Stimulated activated CD8-positive, alpha-beta memory T cell treated with anti-CD3 and anti-CD28 coated beads, Interleukin-2, amount 100 ng/mL, for 48 hours (primary cell): ENCODE measurements at regions not wholly inside any gene's neighbourhood (a gene's known extent, or its start where the extent isn't known, plus 50 kb on each side); places are given as distances from the start of the nearest gene placed in this dataset.

Experiments
- DNase-seq, 2 donors: peaks; one replicate each; pipeline ENCODE4 v3.0.0-alpha.2; 2020; ENCODE audit warnings: low read depth in 2 of 2

DNA sequence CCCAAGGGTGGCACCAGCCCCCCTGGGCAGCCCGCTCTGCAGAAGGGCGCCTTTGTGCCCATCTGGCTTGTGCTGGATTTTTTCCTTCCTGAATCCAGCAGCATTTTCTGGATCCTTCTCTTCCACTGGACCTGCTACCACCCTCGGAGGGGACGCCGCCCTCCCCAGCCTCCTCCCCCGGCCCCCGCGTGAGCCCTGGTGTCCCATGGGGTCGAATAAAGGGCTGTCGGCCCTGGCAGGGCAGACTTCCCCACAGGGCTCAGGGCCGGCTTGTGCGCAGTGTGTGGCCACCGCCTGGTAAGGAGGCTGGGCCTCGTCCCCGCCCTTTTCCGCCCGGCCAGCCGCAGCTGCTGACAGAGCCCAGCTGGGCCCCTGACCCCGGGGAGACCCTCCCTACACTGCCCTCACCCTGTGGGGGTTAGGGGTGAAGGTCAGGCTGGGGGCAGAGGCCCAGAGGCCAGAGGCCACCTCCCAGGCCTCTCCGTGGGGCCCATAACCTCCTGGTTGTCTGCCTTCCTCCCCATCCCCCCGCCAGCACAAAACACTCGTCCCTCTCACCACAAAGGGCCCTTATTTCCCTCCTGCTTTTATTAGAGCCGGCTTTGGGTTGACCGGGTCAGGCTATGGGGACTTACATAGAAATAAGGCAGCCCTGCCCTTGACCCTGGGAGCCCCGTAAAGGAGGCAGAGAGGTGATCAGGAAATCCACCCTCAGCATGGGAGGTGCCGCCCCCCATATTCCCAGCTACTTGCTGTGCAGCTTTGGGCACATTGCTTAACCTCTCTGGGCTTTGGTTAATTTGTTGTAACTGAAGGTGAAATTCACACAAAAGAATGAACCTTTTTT lies 179.3 kb upstream of the CIBAR2 start:
- DNase-seq = no peak

DNA sequence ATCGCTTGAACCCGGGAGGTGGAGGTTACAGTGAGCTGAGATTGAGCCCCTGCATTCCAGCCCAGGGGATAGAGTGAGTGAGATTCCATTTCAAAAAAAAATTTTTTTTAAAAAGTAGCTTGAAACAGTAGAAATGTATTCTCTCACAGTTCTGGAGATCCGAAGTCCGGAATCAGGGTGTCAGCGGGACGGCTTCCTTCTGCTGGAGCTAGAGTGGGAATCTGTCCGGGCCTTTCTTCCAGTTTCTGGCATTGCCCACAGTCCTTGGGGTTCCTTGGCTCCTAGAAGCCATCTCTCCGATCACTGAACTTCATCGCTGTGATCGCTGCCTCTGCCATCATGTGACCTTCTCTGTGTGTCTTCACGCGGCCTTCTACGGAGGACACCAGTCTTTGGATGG lies 181.2 kb upstream of the CIBAR2 start:
- DNase-seq = no peak

DNA sequence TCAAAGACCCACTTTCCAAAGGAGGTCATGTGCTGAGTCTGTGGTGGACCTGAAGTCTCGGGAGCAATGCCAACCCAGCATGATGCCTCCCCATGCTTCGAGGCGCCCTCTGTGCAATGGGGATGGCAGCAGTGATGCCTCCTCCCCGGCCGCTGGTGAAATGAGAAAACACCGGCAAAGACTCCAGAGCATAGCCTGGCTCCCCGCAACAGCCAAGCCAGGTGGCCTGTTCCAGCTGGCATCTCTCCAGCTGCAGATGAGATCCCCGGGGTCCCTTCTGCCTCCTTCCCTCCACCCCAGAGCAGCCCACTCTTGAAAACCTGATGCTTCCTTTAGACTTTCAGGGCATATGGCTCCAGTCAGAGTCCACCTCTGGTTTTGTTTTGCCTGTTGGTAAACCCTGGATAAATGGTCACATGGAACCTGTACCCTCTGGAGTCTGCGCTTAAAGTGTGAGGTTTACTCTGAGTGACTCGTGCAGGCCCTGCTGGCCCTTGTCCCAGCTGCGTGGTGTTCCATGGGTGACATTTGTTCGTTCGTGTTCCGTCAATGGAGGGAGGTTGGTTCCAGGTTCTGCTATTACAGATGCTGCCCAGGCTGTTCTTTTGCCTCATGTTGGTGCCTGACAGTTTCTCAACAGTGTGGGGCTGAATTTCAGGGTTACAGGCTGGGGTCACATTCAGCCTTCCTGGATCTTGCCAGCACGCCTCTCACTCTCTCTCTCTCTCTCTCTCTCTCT lies 181.8 kb upstream of the CIBAR2 start:
- no peak for DNase-seq

DNA sequence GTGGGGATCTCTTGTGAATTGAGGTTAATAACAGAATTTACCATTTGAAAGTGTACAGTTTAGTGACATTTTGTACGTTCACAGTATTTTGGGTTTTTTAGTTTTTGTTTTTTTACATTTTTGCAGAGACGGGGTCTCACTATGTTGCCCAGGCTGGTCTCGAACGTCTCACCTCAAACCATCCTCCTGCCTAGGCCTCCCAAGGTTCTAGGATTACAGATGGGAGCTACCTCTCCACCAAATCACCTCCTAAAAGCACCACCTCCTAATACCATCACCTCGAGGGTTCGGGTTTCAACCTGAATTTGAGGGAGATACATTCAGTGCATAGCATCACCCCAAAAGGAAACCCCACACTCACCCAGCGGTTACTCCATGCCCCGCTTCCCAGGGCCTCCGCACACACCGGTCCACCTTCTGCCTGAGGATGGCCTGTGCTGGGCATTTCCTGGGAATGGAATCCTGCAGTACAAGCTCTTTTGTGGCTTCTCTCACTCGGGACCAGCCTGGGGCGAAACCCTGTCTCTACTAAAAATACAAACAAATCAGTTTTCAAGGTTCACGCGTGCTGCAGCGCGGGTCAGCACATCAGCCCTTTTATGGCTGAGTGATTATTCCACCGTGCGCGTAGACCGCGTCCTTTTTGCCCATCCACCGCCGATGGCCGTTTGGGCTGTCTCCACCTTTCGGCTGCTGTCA lies 182.7 kb upstream of the CIBAR2 start:
- no peak for DNase-seq

DNA sequence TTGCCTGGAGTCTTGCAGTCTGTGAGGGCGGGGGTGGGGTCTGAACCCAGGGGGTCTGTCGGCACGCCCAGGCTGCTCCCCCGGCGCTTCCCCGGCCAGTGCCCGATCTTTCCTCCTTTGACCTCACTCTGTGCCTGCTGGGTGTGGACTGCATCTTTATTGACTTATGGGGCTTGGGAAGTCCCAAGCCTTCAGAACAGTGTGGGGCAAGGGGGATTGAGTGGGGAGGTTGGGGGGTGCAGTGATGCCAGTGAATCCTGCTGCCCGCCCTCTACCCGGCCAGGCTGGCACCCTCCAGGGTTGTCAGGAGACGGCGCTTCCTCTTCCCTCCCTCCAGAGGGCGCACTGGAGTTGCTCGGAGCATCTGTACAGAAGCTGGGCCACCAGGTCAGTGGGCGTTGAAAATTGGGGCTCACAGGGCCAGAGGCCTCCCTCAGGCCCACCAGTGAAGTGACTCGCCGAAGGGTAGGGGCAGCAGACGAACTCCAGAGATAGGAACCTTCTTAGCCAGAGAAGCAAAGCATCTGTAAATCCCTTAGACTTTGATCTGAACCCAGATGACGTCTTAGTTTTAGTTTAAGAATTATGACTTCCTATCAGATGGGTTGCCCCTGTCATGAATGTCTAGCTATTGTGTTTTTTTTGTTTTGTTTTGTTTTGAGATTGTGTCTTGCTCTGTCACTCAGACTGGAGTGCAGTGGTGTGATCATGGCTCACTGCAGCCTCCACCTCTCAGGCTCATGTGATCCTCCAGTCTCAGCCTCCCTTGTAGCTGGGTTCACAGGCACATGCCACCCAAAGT lies 184.8 kb upstream of the CIBAR2 start:
- peak; percentile 41 to 51 for DNase-seq

DNA sequence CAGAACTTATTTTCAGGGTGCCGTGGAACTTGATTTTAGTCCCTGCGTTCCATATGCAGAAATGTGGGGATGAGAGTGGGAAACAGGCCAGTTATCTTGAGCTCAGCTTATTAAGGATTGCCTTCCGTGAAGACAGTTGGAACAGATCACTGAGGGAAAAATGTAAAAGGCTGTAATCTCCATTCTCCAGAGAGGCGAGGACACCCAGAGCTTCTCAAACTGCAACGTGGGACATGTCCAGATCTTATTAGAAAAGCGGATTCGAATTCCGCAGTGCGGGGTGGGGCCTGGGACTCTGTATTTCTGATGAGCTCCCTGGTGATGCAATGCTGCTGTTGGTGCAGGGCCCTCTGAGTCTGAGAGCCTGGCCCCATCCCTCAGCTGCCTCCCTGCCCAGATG lies 185.6 kb upstream of the CIBAR2 start:
- DNase-seq = no peak

DNA sequence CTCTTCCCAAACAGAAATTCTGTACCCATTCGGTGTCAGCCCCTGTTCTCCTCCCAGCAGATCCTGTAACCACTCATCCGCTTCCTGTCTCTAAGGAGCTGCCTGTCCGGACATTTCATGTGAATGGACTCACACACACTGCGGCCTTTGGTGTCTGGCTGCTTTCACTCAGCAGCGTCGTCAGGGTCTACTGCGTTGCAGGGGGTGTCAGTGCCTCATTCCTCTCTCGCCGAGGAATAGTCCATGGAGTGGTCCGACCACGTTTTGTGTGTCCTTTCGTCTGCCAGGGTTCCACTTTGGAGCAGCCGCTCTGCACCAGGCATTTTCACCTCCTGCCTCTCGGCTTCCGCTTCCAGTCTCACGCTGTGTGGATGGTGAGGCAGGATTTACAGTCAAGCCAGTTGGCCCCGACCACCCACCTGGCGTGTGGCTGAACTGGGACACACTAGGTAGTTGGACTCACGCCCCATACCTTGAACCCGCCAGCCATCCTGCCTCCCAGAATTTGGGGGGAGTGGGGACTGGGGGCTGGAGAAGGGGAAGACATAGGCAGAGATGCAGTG lies 188.2 kb upstream of the CIBAR2 start:
- no peak for DNase-seq

DNA sequence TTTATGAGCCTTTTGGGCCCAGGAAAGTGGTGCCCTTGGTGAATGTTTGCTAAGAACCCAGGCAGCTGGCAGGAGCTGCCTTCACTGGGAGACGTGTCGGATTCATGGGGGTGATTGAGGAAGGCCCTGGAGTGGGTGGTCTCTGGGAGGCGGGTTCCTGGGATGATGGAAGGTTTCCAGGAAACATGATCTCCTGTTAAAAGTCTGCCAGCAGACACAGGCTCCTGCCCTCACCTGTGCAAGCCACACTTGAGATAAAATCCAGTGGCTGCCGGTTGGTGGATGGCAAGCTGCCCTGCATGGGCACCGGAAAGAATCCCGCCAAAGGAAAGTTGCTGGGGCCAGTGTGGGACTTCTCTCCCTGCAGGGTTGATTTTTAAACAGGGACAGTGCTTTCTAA lies 189.0 kb upstream of the CIBAR2 start:
- DNase-seq = no peak

DNA sequence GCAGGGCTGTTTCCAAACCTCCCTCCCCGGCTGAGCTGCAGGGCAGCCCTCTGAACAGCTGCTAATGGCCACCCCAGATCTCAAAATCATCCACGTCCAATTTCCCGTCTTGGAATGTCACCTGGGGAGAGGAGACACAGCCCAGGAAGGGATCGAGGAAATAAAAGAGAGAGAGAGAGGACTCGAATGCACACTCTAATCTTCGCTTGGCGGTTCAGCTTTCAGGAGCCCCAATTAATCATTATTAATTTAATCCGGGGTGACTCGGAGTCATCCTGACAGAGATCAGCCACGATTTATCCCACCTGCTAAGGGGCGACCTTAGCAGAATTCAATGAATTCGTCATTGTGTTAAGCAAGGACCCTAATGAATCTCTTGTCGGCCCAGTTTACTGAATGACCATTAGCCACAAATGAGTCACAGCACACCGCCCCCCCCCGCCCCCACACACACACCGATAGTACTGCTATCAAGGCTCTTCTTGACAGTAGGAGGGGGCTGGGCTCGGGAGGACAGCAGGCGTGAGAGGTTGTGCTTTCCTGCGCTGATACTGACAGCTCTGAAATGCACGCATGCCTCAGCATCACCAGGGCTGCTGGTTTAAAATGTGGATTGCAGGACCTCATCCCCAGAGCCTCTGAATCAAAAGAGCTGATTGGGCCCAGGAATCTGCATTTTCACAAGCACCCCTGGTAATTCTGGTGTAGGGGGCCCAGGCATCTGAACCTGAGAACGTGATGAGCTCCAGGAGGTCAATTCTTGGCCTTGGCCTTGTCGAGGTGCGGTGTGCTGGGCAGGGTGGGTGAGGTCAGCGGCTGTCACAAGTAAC lies 190.0 kb upstream of the CIBAR2 start:
- DNase-seq = no peak

DNA sequence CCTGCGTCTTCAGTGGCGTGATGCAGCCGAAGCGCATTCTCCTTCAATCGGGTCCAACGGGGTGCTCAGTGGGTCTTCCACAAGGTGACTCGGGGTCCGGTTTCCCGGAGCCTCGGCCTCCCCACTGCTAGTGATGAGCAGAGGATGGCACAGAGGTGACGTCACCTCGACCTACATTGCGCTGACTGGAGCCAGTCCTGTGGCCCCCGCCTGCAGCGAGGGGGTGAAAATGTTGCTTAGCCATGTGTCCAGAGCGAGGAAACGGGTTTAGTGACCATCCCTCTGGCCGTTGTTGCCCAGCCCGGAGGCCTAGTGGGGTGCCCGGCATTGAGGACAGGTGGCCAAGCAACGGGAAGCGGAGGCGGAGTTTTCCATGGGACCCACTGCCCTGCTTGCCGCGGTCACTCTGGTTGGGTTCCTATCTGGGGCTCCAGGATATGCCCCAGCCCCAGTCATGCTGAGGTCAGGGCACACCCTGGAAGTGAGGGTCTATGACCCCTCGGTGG lies 190.6 kb upstream of the CIBAR2 start:
- DNase-seq = no peak

DNA sequence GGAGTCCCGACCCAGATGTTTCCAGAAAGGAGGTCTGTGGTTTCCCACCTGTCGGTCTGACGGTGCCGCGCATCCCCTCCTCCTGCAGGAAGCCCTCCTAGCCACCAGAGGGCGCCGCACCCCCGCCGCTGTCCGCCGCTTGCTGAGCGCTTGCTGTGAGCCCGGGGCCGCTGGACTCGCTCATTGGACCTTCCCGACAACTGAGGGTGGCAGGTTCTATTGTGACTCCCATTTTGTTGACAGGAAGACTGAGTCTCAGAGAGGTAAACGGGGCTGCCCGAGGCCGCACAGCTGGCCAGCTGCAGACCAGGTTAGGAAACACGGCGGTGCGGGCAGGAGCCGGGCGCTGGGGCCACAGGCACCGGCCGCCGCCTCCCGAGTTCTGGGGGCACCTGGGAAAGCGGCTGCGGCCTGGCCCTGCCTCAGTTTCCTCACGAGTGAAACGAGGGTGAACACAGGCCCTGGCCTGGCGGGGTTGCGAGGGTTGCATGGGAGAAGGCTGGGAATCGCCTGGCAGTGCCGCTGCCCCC lies 191.1 kb upstream of the CIBAR2 start:
- DNase-seq = peak; percentile 62 to 66

DNA sequence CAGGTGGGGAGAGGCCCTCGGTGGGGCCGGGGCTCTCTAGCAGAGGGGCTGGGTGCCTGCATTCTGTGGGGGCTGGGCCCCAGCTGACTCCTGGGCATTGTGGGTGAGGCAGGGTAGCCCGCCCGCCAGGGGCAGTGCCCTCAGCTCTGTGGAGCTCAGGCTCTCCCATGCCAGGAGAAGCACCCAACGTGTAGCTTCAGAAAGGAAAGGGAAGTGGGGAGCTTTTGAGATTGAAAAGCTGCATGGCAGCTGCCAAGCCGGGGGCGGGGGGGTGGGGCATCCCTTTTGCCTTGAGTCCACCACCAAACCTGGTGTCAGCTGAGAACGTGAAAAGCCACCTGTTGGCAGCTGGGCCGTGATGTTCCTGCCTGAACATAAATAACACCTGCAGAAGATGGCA lies 192.1 kb upstream of the CIBAR2 start:
- DNase-seq = no peak

DNA sequence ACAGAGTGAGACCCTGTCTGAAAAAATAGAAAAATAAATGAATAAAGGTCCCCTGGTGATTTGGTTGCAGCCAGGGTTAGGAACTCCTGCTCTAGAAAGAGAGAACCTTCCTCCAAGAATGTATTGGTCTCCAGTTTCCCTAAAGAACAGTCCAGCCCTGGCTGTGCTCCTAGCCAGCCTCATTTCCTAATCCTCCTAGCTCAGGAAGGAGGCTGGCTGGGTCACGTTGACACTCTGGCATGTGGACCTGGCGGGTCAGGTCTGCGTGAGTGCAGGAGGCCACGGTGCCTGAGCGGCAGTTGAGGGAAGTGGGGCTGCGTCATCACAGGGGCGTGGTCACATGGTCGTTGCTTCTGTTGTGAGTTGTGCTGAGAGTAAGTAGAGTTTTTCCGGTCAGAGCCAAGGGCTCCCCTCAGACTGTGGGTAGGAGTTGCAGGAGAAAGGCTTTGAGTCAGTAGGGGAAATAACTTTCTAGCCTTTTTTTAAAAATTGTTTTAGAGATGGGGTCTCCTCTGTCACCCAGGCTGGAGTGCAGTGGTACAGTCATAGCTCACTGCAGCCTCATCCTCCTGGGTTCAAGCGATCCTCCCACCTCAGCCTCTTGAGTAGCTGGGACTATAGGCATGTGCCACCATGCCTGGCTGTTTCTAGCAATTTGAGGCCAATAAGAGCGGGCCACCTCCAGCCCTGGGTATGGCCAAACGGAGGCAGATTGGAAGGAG lies 194.0 kb upstream of the CIBAR2 start:
- DNase-seq = peak; percentile 57 to 81

DNA sequence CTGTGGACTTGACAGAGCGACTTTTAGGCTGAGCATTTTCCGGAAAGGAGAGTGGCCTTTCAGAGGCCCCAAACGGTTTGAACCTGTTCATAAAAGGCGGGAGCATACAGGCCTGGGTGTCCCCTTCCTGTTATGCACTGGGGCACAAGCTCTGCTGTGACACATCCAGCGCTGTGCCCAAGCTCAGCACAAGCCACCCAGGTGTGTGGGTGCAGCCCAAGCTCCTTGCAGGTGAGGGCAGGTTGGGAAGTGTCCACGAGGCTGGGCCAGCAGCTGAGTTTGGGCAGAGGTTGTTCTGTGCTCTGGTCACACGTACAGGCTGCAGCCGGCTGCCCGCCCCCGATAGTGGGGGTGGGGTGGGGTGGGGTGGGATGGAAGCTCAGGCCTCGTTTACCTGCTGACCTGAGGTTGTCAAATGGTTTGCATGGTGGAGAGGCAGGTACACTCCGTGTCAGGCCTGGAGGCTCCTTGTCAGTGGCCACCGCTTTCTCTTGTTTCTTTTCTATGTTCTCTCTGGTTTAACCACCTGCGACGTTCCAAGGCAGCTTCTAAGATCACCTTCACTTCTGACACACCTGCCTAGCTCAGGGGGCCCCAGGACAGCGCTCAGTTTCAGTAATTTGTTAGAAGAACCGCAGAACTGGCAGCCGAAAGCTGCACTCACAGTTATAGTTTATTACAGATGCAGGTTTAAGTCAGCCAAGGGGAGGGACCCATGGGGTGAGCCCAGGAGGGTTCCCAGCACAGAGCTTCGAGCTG lies 194.7 kb upstream of the CIBAR2 start:
- no peak for DNase-seq

DNA sequence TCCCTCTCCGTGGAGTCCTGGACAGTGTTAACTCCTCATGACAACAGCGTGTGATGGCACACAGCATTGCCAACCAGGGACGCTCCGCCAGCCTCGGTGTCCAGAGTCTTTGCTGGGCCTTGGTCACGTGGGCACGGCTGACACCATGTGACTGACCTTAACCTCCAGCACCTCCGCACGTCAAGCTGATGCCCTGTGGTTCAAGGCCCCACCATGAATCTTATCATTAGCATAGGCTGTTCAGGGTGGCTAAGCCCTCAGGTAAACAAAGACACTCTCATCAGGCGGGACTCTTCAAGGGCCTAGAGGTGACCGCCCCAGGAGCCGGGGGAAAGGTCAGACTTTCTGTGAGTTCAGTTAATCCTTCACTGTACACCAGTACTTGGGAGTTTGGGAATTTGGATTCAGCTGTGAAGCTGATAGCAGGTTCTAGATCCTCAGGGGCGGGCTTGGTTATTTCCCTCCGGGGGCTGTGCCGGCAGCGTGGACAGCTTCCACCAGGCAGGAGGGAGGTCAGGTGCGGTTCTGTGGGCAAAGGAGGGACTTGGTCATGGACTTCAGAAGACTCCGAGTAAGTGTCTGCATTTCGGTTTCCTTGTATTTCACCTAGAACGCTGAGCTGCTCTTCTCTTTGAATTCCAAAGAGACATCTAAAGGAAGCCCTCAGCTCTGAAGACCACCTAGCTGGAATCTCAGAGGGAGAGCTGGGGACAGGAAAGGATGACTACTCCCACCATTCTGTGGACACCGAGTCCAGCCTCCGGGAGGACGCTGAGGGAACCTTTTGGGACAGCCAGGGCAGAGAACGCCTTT lies 195.5 kb upstream of the CIBAR2 start:
- no peak for DNase-seq

DNA sequence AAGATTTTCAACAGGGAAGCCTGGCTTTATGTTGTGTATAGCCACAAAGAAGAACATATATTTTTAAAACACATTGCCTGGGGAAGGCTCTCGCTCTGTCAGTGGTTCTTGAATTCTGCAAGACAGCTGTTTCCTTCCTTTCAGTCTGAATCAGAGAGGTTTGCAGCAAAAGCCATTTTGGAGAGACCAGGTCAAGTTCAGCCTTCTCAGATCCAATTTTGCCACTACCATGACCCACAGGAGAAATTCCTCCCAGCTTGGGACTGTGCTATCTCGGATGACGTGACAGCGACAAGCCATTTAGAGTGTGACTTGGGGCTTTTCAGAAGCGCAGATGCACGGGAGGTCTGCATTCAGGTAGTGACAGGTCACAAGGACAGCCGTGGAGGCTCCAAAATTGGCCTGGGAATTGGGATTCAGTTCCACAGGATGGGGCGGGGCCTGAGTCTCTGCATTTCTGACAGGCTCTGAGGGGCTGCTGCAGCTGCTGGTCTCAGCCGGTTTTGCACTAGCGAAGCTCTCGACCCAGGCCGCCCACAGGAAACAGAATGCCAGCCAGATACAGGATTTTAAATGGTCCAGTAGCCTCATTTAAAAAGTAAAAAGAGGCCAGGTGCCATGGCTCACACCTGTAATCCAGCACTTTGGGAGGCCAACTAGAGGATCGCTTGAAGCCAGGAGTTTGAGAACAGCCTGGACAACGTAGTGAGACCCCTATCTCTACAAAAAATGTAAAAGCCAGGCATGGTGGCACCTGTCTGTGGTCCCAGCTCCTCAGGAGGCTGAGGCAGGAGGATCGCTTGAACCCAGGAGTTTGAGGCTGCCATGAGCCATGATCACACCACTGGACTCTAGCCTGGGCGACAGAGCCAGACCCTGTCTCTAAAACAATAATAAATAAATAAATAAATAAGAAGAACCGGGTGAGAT lies 196.6 kb upstream of the CIBAR2 start:
- DNase-seq = no peak
